ENCODE measurements at regions not wholly inside any gene's neighbourhood (a gene's known extent, or its start where the extent isn't known, plus 50 kb on each side); places are given as distances from the start of the nearest gene placed in this dataset.

- no peaks in the 10 kb centered on the region for H3K36me3 ChIP-seq
- no peak overlapping the region for H3K4me3 ChIP-seq
- no peak overlapping the region for H3K9ac ChIP-seq
- no peaks in the 10 kb centered on the region for H4K20me1 ChIP-seq
- H3K4me1 ChIP-seq = peaks cover 14% of the 10 kb centered on the region
- no peaks in the 10 kb centered on the region for H3K27me3 ChIP-seq
- H3K4me2 ChIP-seq = peak overlapping the region; percentile 20; the same call in 1 of the 2 replicates
- no peaks in the 10 kb centered on the region for H3K9me3 ChIP-seq
- no peak overlapping the region for H3K27ac ChIP-seq
- no peak for TF ChIP-seq Cebpa-rat (IDR thresholded peaks at IDR 0.05)
Measured at GRCh38 chr3:124615896-124616543, 114.2 kb upstream of the UMPS start.

GRCh38 chr3:124617177-124617576 is 113.1 kb upstream of the UMPS start:
- Histone ChIP-seq H3K4me2 (no peak overlapping the region), H3K9ac (no peak overlapping the region), H3K27ac (no peak overlapping the region), H3K4me3 (no peak overlapping the region), H3K9me3 (no peaks in the 10 kb centered on the region), H3K36me3 (no peaks in the 10 kb centered on the region), H3K27me3 (no peaks in the 10 kb centered on the region), H4K20me1 (no peaks in the 10 kb centered on the region), H3K4me1 (peaks cover 20% of the 10 kb centered on the region)
- no peak for TF ChIP-seq Cebpa-rat (IDR thresholded peaks at IDR 0.05)

GRCh38 chr3:124619887-124620599 is 110.2 kb upstream of the UMPS start:
- Histone ChIP-seq H3K36me3 (no peaks in the 10 kb centered on the region), H3K4me3 (no peak overlapping the region), H4K20me1 (no peaks in the 10 kb centered on the region), H3K4me1 (peaks cover 20% of the 10 kb centered on the region), H3K27me3 (no peaks in the 10 kb centered on the region), H3K27ac (no peak overlapping the region), H3K4me2 (no peak overlapping the region), H3K9me3 (no peaks in the 10 kb centered on the region), H3K9ac (no peak overlapping the region)
- no peak for TF ChIP-seq Cebpa-rat (IDR thresholded peaks at IDR 0.05)

GRCh38 chr3:124620600-124621063 is 109.6 kb upstream of the UMPS start:
- Histone ChIP-seq H4K20me1 (no peaks in the 10 kb centered on the region), H3K27me3 (no peaks in the 10 kb centered on the region), H3K4me2 (no peak overlapping the region), H3K9ac (no peak overlapping the region), H3K4me3 (no peak overlapping the region), H3K36me3 (no peaks in the 10 kb centered on the region), H3K27ac (no peak overlapping the region), H3K4me1 (peaks cover 18% of the 10 kb centered on the region), H3K9me3 (no peaks in the 10 kb centered on the region)
- TF ChIP-seq Cebpa-rat (IDR thresholded peaks at IDR 0.05) = no peak

- Histone ChIP-seq H3K36me3 (no peaks in the 10 kb centered on the region), H3K4me2 (peak overlapping the region; percentile 31; the same call in 1 of the 2 replicates), H3K4me1 (peaks cover 11% of the 10 kb centered on the region), H3K4me3 (no peak overlapping the region), H3K9me3 (no peaks in the 10 kb centered on the region), H4K20me1 (no peaks in the 10 kb centered on the region), H3K9ac (no peak overlapping the region), H3K27me3 (no peaks in the 10 kb centered on the region), H3K27ac (no peak overlapping the region)
- TF ChIP-seq Cebpa-rat (IDR thresholded peaks at IDR 0.05) = no peak
Measured at GRCh38 chr3:124621498-124621897, 108.8 kb upstream of the UMPS start.

GRCh38 chr3:124625074-124625473 is 105.2 kb upstream of the UMPS start:
- no peak overlapping the region for H3K4me2 ChIP-seq
- TF ChIP-seq Cebpa-rat (IDR thresholded peaks at IDR 0.05) = no peak
- H3K4me1 ChIP-seq = peaks cover 11% of the 10 kb centered on the region
- H3K4me3 ChIP-seq = no peak overlapping the region
- no peaks in the 10 kb centered on the region for H3K36me3 ChIP-seq
- no peaks in the 10 kb centered on the region for H3K27me3 ChIP-seq
- no peaks in the 10 kb centered on the region for H4K20me1 ChIP-seq
- H3K9me3 ChIP-seq = no peaks in the 10 kb centered on the region
- H3K27ac ChIP-seq = no peak overlapping the region
- H3K9ac ChIP-seq = no peak overlapping the region

GRCh38 chr3:124627501-124627908 is 102.7 kb upstream of the UMPS start:
- H3K9me3 ChIP-seq = no peaks in the 10 kb centered on the region

GRCh38 chr3:124628863-124629262 is 101.4 kb upstream of the UMPS start:
- H3K4me3 ChIP-seq = no peak overlapping the region
- no peak overlapping the region for H3K9ac ChIP-seq
- no peaks in the 10 kb centered on the region for H3K36me3 ChIP-seq
- H3K9me3 ChIP-seq = no peaks in the 10 kb centered on the region
- H4K20me1 ChIP-seq = no peaks in the 10 kb centered on the region
- TF ChIP-seq Cebpa-rat (IDR thresholded peaks at IDR 0.05) = no peak
- H3K4me1 ChIP-seq = peaks cover 6% of the 10 kb centered on the region
- H3K27me3 ChIP-seq = no peaks in the 10 kb centered on the region
- H3K27ac ChIP-seq = no peak overlapping the region
- H3K4me2 ChIP-seq = no peak overlapping the region

More at GRCh38 chr3:124627501-124627908, 102.7 kb upstream of the UMPS start:
- H4K20me1 ChIP-seq = no peaks in the 10 kb centered on the region
- no peak overlapping the region for H3K27ac ChIP-seq
- H3K4me1 ChIP-seq = no peaks in the 10 kb centered on the region
- H3K4me2 ChIP-seq = no peak overlapping the region
- H3K36me3 ChIP-seq = no peaks in the 10 kb centered on the region
- H3K9ac ChIP-seq = no peak overlapping the region
- TF ChIP-seq Cebpa-rat (IDR thresholded peaks at IDR 0.05) = no peak
- no peak overlapping the region for H3K4me3 ChIP-seq
- no peaks in the 10 kb centered on the region for H3K27me3 ChIP-seq

- Histone ChIP-seq H3K36me3 (peaks cover 5% of the 10 kb centered on the region; the same call in 1 of the 2 replicates), H3K4me3 (no peak overlapping the region), H3K4me1 (peaks cover 7% of the 10 kb centered on the region), H4K20me1 (no peaks in the 10 kb centered on the region), H3K27ac (no peak overlapping the region), H3K4me2 (no peak overlapping the region), H3K27me3 (no peaks in the 10 kb centered on the region), H3K9me3 (no peaks in the 10 kb centered on the region), H3K9ac (no peak overlapping the region)
- TF ChIP-seq Cebpa-rat (IDR thresholded peaks at IDR 0.05) = no peak
Measured at GRCh38 chr3:124629497-124629896, 100.8 kb upstream of the UMPS start.

- Histone ChIP-seq H3K27me3 (no peaks in the 10 kb centered on the region), H3K4me2 (no peak overlapping the region), H3K36me3 (peaks cover 8% of the 10 kb centered on the region; the same call in 1 of the 2 replicates), H3K9me3 (no peaks in the 10 kb centered on the region), H4K20me1 (no peaks in the 10 kb centered on the region), H3K4me1 (peaks cover 7% of the 10 kb centered on the region), H3K4me3 (no peak overlapping the region), H3K9ac (no peak overlapping the region), H3K27ac (no peak overlapping the region)
- TF ChIP-seq Cebpa-rat (IDR thresholded peaks at IDR 0.05) = no peak
Measured at GRCh38 chr3:124630960-124631359, 99.3 kb upstream of the UMPS start.

All from BLaER1 (cell line).